Esophagus squamous epithelium (tissue), 5 donors: ENCODE measurements at regions not wholly inside any gene's neighbourhood (a gene's known extent, or its start where the extent isn't known, plus 50 kb on each side); places are given as distances from the start of the nearest gene placed in this dataset.

Experiments used
- DNase-seq: peaks from one replicate; lab custom pipeline; 2025; lab: John Stamatoyannopoulos, UW
- H3K27ac ChIP-seq, 4 donors: fragments of 200-600 bp; sonication (generic); one replicate each; pipeline ENCODE4 v1.5.1; 2016 to 2019; ENCODE audit warnings: mild to moderate bottlenecking in 1 of 4
- H3K27me3 ChIP-seq, 4 donors: fragments of 200-600 bp; sonication (generic); 1 replicate in 3 of 4; 2 replicates in 1 of 4; pipeline versions ENCODE4 v1.5.1 to v1.6.0; 2017 to 2021; ENCODE audit warnings: antibody characterized with exemption in 1 of 4
- H3K36me3 ChIP-seq, 3 donors: fragments of 200-600 bp; sonication (generic); one replicate each; pipeline ENCODE4 v1.5.1; 2016 to 2019
- H3K4me1 ChIP-seq, 3 donors: fragments of 200-600 bp; sonication (generic); one replicate each; pipeline ENCODE4 v1.5.1; 2017 to 2019
- H3K4me3 ChIP-seq, 4 donors: fragments of 200-600 bp; sonication (generic); 1 replicate in 3 of 4; 2 replicates in 1 of 4; pipeline ENCODE4 v1.5.1; 2016 to 2019; ENCODE audit warnings: mild to moderate bottlenecking in 2 of 4, moderate library complexity in 1 of 4
- H3K9me3 ChIP-seq, 3 donors: fragments of 200-600 bp; sonication (generic); one replicate each; pipeline ENCODE4 v1.5.1; 2016 to 2019
- POLR2A ChIP-seq, 4 donors: fragments of 450-650 bp; IDR thresholded peaks; one replicate each; pipeline ENCODE4 v1.6.1; 2017; ENCODE audit warnings: antibody characterized with exemption in 4 of 4, mild to moderate bottlenecking in 4 of 4, moderate library complexity in 3 of 4
- WGBS, 2 donors: methylation state at CpG; one replicate each; pipeline ENCODE4 v1.1.5; 2018; 5-methylcytosine and 5-hydroxymethylcytosine counted together
- intact Hi-C: fragments of 100-400 bp; cut with DNase I; formaldehyde crosslinking; loops from one replicate; pipeline ENCODE4 v1.15.0; 2022
- TF ChIP-seq, protein P1 (sequence below), 6 experiments: fragments of 450-650 bp in 4 of 6; fragments of 200-600 bp in 2 of 6; sonication (generic) in 2 of 6; IDR thresholded peaks; one replicate each; pipeline ENCODE4 v1.5.1; 2016 to 2019; ENCODE audit warnings: antibody characterized with exemption in 6 of 6, mild to moderate bottlenecking in 4 of 6, moderate library complexity in 4 of 6
- donor health status: DM: yes; HTN: yes; CAD: no.

- intact Hi-C loops, result no loop called here
- H3K9me3 ChIP-seq, result peaks cover 0 to 5% (median 0%) of the 10 kb centered on the region in 3 donors
- 29 to 42% methylated on average over 4 of the region's 4 CpGs for WGBS, 2 donors
Observed at GRCh38 chr6:84976526-84977362, 212.3 kb upstream of the TBX18 start.

GRCh38 chr6:84975316-84975715, 210.9 kb upstream of the TBX18 start:
- H3K4me1 ChIP-seq, result no peaks in the 10 kb centered on the region
- TF ChIP-seq POLR2A (IDR thresholded peaks at IDR 0.05), result no peak
- TF ChIP-seq, protein P1, sequence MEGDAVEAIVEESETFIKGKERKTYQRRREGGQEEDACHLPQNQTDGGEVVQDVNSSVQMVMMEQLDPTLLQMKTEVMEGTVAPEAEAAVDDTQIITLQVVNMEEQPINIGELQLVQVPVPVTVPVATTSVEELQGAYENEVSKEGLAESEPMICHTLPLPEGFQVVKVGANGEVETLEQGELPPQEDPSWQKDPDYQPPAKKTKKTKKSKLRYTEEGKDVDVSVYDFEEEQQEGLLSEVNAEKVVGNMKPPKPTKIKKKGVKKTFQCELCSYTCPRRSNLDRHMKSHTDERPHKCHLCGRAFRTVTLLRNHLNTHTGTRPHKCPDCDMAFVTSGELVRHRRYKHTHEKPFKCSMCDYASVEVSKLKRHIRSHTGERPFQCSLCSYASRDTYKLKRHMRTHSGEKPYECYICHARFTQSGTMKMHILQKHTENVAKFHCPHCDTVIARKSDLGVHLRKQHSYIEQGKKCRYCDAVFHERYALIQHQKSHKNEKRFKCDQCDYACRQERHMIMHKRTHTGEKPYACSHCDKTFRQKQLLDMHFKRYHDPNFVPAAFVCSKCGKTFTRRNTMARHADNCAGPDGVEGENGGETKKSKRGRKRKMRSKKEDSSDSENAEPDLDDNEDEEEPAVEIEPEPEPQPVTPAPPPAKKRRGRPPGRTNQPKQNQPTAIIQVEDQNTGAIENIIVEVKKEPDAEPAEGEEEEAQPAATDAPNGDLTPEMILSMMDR (IDR thresholded peaks at IDR 0.05), result no peak
- H3K27me3 ChIP-seq, result no peaks in the 10 kb centered on the region
- no peaks in the 10 kb centered on the region for H3K36me3 ChIP-seq
- H3K27ac ChIP-seq, result no peak overlapping the region
- intact Hi-C loops, result no loop called here
- H3K9me3 ChIP-seq, result peaks cover 0 to 5% (median 0%) of the 10 kb centered on the region in 3 donors
- no peak overlapping the region for H3K4me3 ChIP-seq
- WGBS, 2 donors, result 85 to 87% methylated on average over 1 of the region's 1 CpG
- DNase-seq, result no peak

More at GRCh38 chr6:84976526-84977362, 212.3 kb upstream of the TBX18 start:
- no peaks in the 10 kb centered on the region for H3K4me1 ChIP-seq
- no peak overlapping the region for H3K27ac ChIP-seq
- H3K27me3 ChIP-seq, result no peaks in the 10 kb centered on the region
- no peak for DNase-seq
- no peak overlapping the region for H3K4me3 ChIP-seq
- no peak for TF ChIP-seq POLR2A (IDR thresholded peaks at IDR 0.05)
- TF ChIP-seq, protein P1 (IDR thresholded peaks at IDR 0.05), result no peak
- no peaks in the 10 kb centered on the region for H3K36me3 ChIP-seq

GRCh38 chr6:84973606-84974005, 209.2 kb upstream of the TBX18 start:
- H3K9me3 ChIP-seq, result peaks cover 0 to 9% (median 3%) of the 10 kb centered on the region in 3 donors
- DNase-seq, result no peak
- WGBS, 2 donors, result 82 to 87% methylated on average over 2 of the region's 2 CpGs
- no peaks in the 10 kb centered on the region for H3K4me1 ChIP-seq
- H3K27ac ChIP-seq, result no peak overlapping the region
- H3K4me3 ChIP-seq, result no peak overlapping the region
- no peaks in the 10 kb centered on the region for H3K36me3 ChIP-seq
- H3K27me3 ChIP-seq, result no peaks in the 10 kb centered on the region
- intact Hi-C loops, result no loop called here
- TF ChIP-seq POLR2A (IDR thresholded peaks at IDR 0.05), result no peak
- TF ChIP-seq, protein P1 (IDR thresholded peaks at IDR 0.05), result no peak

- Histone ChIP-seq H3K4me1 (no peaks in the 10 kb centered on the region), H3K27me3 (no peaks in the 10 kb centered on the region), H3K36me3 (no peaks in the 10 kb centered on the region), H3K27ac (no peak overlapping the region), H3K4me3 (no peak overlapping the region), H3K9me3 (peaks cover 0 to 23% (median 19%) of the 10 kb centered on the region in 3 donors)
- no peak for DNase-seq
- 77 to 86% methylated on average over 10 of the region's 11 CpGs for WGBS, 2 donors
- intact Hi-C loops, result no loop called here
- TF ChIP-seq POLR2A (IDR thresholded peaks at IDR 0.05), result no peak
- TF ChIP-seq, protein P1 (IDR thresholded peaks at IDR 0.05), result no peak
Observed at GRCh38 chr6:84967965-84968364, 203.6 kb upstream of the TBX18 start.

- Histone ChIP-seq H3K4me1 (no peaks in the 10 kb centered on the region), H3K9me3 (peaks cover 0 to 23% (median 19%) of the 10 kb centered on the region in 3 donors), H3K36me3 (no peaks in the 10 kb centered on the region), H3K4me3 (no peak overlapping the region), H3K27me3 (no peaks in the 10 kb centered on the region), H3K27ac (no peak overlapping the region)
- WGBS, 2 donors, result 59 to 66% methylated on average over 7 of the region's 7 CpGs
- DNase-seq, result no peak
- TF ChIP-seq, protein P1 (IDR thresholded peaks at IDR 0.05), result no peak
- TF ChIP-seq POLR2A (IDR thresholded peaks at IDR 0.05), result no peak
- intact Hi-C loops, result no loop called here
Observed at GRCh38 chr6:84967389-84967788, 203.0 kb upstream of the TBX18 start.
